Right atrium auricular region (tissue), 2 donors: ENCODE measurements at regions not wholly inside any gene's neighbourhood (a gene's known extent, or its start where the extent isn't known, plus 50 kb on each side); places are given as distances from the start of the nearest gene placed in this dataset.

ENCODE experiments used
- DNase-seq: peaks from one replicate; pipeline ENCODE4 v3.0.0-alpha.2; 2019; ENCODE audit warnings: low spot score
- H3K27ac ChIP-seq, 2 donors: fragments of 200-600 bp; sonication (generic); 1 replicate in 1 of 2; 2 replicates in 1 of 2; pipeline ENCODE4 v1.5.1; 2016 to 2019
- H3K27me3 ChIP-seq, 2 donors: fragments of 200-600 bp; sonication (generic); one replicate each; pipeline versions ENCODE4 v1.5.1 to v1.6.0; 2017 to 2019
- H3K36me3 ChIP-seq: fragments of 200-600 bp; sonication (generic); one replicate; pipeline ENCODE4 v1.5.1; 2016
- H3K4me1 ChIP-seq, 2 donors: fragments of 200-600 bp; sonication (generic); one replicate each; pipeline versions ENCODE4 v1.5.1 to v1.6.0; 2017 to 2019
- H3K4me3 ChIP-seq, 2 donors: fragments of 200-600 bp; sonication (generic); 1 replicate in 1 of 2; 2 replicates in 1 of 2; pipeline ENCODE4 v1.5.1; 2017 to 2019; ENCODE audit warnings: mild to moderate bottlenecking in 1 of 2, moderate library complexity in 1 of 2
- H3K9me3 ChIP-seq, 2 donors: fragments of 200-600 bp; sonication (generic); one replicate each; pipeline ENCODE4 v1.5.1; 2019
- TF ChIP-seq, protein P1 (sequence below), 2 donors: fragments of 200-600 bp; sonication (generic); IDR thresholded peaks; one replicate each; pipeline ENCODE4 v1.5.1; 2019; ENCODE audit warnings: antibody characterized with exemption in 2 of 2

DNA sequence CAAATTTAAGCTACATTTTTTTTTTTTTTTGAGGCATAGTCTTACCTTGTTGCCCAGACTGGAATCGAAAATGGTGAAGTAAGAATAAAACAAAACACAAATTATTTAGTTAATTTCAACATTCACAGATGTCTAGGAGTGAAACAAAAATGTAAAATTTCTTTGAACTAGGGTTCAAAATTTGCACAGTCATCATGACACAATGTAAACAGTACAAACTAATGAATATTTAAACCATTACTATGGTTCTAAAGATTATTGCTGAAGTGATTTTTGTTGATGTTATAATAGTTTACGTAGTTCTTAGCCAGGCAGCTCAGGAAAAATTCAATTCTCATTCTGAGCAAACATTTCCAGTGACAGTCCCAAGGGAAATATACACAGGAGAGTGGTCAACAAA is 633.1 kb downstream of the GRXCR1 start:
- H3K4me3 ChIP-seq = no peak overlapping the region
- no peaks in the 10 kb centered on the region for H3K9me3 ChIP-seq
- H3K27ac ChIP-seq = no peak overlapping the region
- no peaks in the 10 kb centered on the region for H3K27me3 ChIP-seq
- H3K36me3 ChIP-seq = no peaks in the 10 kb centered on the region
- TF ChIP-seq, protein P1, sequence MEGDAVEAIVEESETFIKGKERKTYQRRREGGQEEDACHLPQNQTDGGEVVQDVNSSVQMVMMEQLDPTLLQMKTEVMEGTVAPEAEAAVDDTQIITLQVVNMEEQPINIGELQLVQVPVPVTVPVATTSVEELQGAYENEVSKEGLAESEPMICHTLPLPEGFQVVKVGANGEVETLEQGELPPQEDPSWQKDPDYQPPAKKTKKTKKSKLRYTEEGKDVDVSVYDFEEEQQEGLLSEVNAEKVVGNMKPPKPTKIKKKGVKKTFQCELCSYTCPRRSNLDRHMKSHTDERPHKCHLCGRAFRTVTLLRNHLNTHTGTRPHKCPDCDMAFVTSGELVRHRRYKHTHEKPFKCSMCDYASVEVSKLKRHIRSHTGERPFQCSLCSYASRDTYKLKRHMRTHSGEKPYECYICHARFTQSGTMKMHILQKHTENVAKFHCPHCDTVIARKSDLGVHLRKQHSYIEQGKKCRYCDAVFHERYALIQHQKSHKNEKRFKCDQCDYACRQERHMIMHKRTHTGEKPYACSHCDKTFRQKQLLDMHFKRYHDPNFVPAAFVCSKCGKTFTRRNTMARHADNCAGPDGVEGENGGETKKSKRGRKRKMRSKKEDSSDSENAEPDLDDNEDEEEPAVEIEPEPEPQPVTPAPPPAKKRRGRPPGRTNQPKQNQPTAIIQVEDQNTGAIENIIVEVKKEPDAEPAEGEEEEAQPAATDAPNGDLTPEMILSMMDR (IDR thresholded peaks at IDR 0.05) = no peak
- no peak for DNase-seq
- no peaks in the 10 kb centered on the region for H3K4me1 ChIP-seq

DNA sequence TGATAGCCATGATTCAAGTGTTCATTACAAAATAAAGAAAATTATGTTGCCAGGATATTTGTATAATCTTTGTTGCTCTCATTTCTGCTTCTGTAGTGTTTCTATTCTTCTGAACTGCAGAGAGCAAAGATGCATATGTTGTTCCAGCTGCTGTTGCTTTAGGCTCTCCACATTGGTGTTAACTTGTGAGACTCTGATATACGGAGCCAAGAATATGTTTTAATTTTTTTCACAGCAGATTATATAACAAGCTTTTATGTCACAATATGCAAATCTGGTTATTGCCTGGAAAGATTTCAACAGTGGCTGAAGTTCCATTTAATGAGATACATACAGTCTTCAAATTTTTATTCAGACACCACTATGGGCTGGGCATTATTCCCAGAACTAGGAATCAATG is 655.0 kb downstream of the GRXCR1 start:
- no peak for DNase-seq
- Histone ChIP-seq H3K4me3 (no peak overlapping the region), H3K27ac (no peak overlapping the region), H3K4me1 (no peaks in the 10 kb centered on the region), H3K9me3 (no peaks in the 10 kb centered on the region), H3K36me3 (no peaks in the 10 kb centered on the region), H3K27me3 (no peaks in the 10 kb centered on the region)
- TF ChIP-seq, protein P1 (IDR thresholded peaks at IDR 0.05) = no peak

DNA sequence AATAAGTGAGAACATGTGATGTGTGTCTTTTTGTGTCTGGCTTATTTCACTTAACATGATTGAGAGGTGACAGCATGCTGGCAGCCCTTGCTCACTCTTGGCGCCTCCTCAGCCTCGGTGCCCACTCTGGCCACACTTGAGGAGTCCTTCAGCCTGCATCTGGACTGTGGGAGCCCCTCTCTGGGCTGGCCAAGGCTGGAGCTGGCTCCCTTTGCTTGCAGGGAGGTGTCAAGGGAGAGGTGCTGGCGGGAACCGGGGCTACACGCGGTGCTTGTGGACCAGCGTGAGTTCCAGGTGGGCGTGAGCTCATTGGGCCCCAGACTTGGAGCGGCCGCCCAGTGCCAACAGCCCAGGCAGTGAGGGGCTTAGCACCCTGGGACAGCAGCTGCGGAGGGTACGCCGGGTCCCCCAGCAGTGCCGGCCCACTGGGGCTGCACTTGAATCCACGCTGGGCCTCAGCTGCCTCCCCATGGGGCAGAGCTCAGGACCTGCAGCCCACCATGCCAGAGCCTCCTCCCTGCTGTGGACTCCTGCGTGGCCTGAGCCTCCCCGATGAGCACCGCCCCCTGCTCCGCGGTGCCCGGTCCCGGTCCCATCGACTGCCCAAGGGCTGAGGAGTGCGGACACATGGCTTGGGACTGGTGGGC is 658.6 kb downstream of the GRXCR1 start:
- H3K9me3 ChIP-seq = no peaks in the 10 kb centered on the region
- H3K4me1 ChIP-seq = no peaks in the 10 kb centered on the region
- H3K27ac ChIP-seq = no peak overlapping the region
- TF ChIP-seq, protein P1 (IDR thresholded peaks at IDR 0.05) = no peak
- no peaks in the 10 kb centered on the region for H3K27me3 ChIP-seq
- DNase-seq = no peak
- no peak overlapping the region for H3K4me3 ChIP-seq
- no peaks in the 10 kb centered on the region for H3K36me3 ChIP-seq

- Histone ChIP-seq H3K4me3 (no peak overlapping the region), H3K4me1 (no peaks in the 10 kb centered on the region), H3K27me3 (no peaks in the 10 kb centered on the region), H3K9me3 (no peaks in the 10 kb centered on the region), H3K27ac (no peak overlapping the region), H3K36me3 (no peaks in the 10 kb centered on the region)
- DNase-seq = no peak
- TF ChIP-seq, protein P1 (IDR thresholded peaks at IDR 0.05) = no peak
These were observed 663.7 kb downstream of the GRXCR1 start for GRCh38 chr4:43556262-43556661.

DNA sequence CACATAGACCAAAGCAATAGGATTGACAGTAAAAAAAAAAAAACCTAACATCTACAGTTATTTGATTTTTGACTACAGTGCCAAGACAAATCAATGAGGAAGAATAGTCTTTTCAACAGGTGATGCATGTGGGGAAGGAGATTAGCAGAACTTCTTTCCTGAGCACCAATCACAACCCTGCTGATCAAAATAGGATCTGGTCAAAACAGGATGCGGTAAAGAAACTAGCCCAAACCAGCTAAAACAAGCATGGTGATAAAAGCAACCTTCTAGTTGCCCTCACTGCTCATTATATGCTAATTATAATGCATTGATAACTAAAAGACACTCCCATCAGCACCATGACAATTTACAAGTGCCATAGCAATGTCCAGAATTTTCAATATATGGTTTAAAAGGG is 667.5 kb downstream of the GRXCR1 start:
- Histone ChIP-seq H3K27me3 (no peaks in the 10 kb centered on the region), H3K4me1 (no peaks in the 10 kb centered on the region), H3K27ac (no peak overlapping the region), H3K9me3 (no peaks in the 10 kb centered on the region), H3K4me3 (no peak overlapping the region), H3K36me3 (no peaks in the 10 kb centered on the region)
- DNase-seq = no peak
- TF ChIP-seq, protein P1 (IDR thresholded peaks at IDR 0.05) = no peak

GRCh38 chr4:43564107-43564506 is 671.6 kb downstream of the GRXCR1 start:
- Histone ChIP-seq H3K9me3 (no peaks in the 10 kb centered on the region), H3K4me1 (no peaks in the 10 kb centered on the region), H3K36me3 (no peaks in the 10 kb centered on the region), H3K27ac (no peak overlapping the region), H3K27me3 (no peaks in the 10 kb centered on the region), H3K4me3 (no peak overlapping the region)
- TF ChIP-seq, protein P1 (IDR thresholded peaks at IDR 0.05) = no peak
- no peak for DNase-seq
